Transverse colon (tissue), 4 donors: ENCODE measurements at regions not wholly inside any gene's neighbourhood (a gene's known extent, or its start where the extent isn't known, plus 50 kb on each side); places are given as distances from the start of the nearest gene placed in this dataset.
"Not testable (repeated sequence)": the region's sequence is repeated elsewhere in the genome, so short reads cannot be mapped to it uniquely, and the experiment has no call there.

Experiments used
- DNase-seq: peaks from one replicate; pipeline ENCODE4 v3.0.0-alpha.2; 2019
- H3K27ac ChIP-seq, 4 donors: fragments of 200-600 bp; sonication (generic); 2 replicates each; pipeline ENCODE4 v1.5.1; 2016 to 2018; ENCODE audit warnings: inconsistent platforms in 4 of 4
- H3K27me3 ChIP-seq: fragments of 200-600 bp; sonication (generic); 2 replicates; pipeline ENCODE4 v1.5.1; 2017; ENCODE audit warnings: inconsistent platforms
- H3K36me3 ChIP-seq, 4 donors: fragments of 200-600 bp; sonication (generic); 2 replicates each; pipeline ENCODE4 v1.5.1; 2017 to 2019; ENCODE audit warnings: inconsistent platforms in 4 of 4
- H3K4me1 ChIP-seq, 4 donors: fragments of 200-600 bp; sonication (generic); 2 replicates each; pipeline ENCODE4 v1.5.1; 2017 to 2020; ENCODE audit warnings: inconsistent platforms in 4 of 4
- H3K4me3 ChIP-seq, 4 donors: fragments of 200-600 bp; sonication (generic); 1 replicate in 1 of 4; 2 replicates in 3 of 4; pipeline versions ENCODE4 v1.5.1 to v1.6.1; 2017 to 2019; ENCODE audit warnings: inconsistent platforms in 4 of 4
- H3K9me3 ChIP-seq, 2 donors: fragments of 200-600 bp; sonication (generic); 2 replicates each; pipeline ENCODE4 v1.5.1; 2017 to 2019; ENCODE audit warnings: inconsistent platforms in 2 of 2
- CTCF ChIP-seq, 5 experiments: fragments of 200-600 bp in 3 of 5; fragments of 450-650 bp in 2 of 5; sonication (generic) in 3 of 5; IDR thresholded peaks; 1 replicate in 2 of 5; 2 replicates in 3 of 5; pipeline ENCODE4 v1.5.1; 2016 to 2017; ENCODE audit warnings: antibody characterized with exemption in 5 of 5, inconsistent platforms in 3 of 5, mild to moderate bottlenecking in 2 of 5, moderate library complexity in 1 of 5
- EP300 ChIP-seq: sonication (generic); formaldehyde crosslinking; IDR thresholded peaks from one replicate; pipeline ENCODE4 v1.6.1; 2017; ENCODE audit warnings: antibody characterized with exemption, low read depth
- POLR2A ChIP-seq: fragments of 450-650 bp; IDR thresholded peaks from one replicate; pipeline ENCODE4 v1.6.1; 2016; ENCODE audit warnings: antibody characterized with exemption, mild to moderate bottlenecking, moderate library complexity
- POLR2AphosphoS5 ChIP-seq, 3 donors: sonication (generic); formaldehyde crosslinking; IDR thresholded peaks; one replicate each; pipeline ENCODE4 v1.6.1; 2016; ENCODE audit warnings: antibody characterized with exemption in 3 of 3
- WGBS, 2 donors: methylation state at CpG; one replicate each; pipeline ENCODE4 v1.1.5; 2018; ENCODE audit warnings: low coverage in 1 of 2; 5-methylcytosine and 5-hydroxymethylcytosine counted together
- in situ Hi-C, 4 donors: fragments of 200-750 bp; cut with MboI; loops; one replicate each; pipeline versions ENCODE4 v1.15.0 to v1.15.1; 2017; ENCODE audit warnings: low sequenced_read_pairs in 3 of 4, low pct_ligation_motif_present in 1 of 4, low pct_unique_long_range_greater_than_20kb in 1 of 4
- intact Hi-C: fragments of 100-400 bp; cut with DNase I; formaldehyde crosslinking; loops from one replicate; pipeline ENCODE4 v1.15.1; 2023; ENCODE audit warnings: low total_unique reads

DNA sequence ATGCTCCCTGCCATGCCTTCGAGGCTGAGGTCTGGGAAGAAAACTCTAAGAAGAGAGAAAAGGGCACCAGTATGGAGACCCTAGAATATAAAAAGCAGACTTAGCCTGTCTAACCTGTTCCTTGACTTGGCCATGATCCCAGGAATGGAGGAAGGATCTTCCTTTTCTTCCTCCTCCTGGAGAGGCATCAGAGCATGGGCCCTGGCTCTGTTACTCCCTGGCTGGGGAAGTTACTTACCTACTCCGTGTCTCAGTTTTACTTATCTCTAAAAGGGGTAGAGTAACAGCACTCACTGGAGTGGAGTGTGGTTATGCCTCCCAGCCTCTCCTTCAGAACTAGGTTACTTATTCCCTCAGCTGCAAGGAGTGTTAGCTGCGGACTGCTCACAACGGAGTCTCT, 55.2 kb upstream of the PHF21A start:
- DNase-seq: peak; percentile 33
- Histone ChIP-seq H3K4me3 (no peak overlapping the region), H3K27ac (no peak overlapping the region), H3K27me3 (no peaks in the 10 kb centered on the region), H3K4me1 (peaks cover 0 to 3% (median 0%) of the 10 kb centered on the region in 4 donors), H3K9me3 (no peaks in the 10 kb centered on the region), H3K36me3 (no peaks in the 10 kb centered on the region)
- 14 to 70% methylated on average over 1 to 4 of the region's 4 CpGs for WGBS, 2 donors
- in situ Hi-C loops: no loop called here
- TF ChIP-seq EP300 (no peak), POLR2A (no peak), CTCF (IDR thresholded peaks at IDR 0.05) (no peak), POLR2AphosphoS5 (IDR thresholded peaks at IDR 0.05) (no peak)
- intact Hi-C loops: loop anchor here (5.0 kb wide), 1 partner anchor 1356 kb away; no protein-coding TSS in a partner anchor

GRCh38 chr11:46175401-46176002, 54.2 kb upstream of the PHF21A start:
- intact Hi-C loops (loop anchor here (5.0 kb wide), 1 partner anchor 1357 kb away; no protein-coding TSS in a partner anchor), in situ Hi-C loops (no loop called here)
- H3K27me3 ChIP-seq: no peaks in the 10 kb centered on the region
- no peaks in the 10 kb centered on the region for H3K36me3 ChIP-seq
- no peak overlapping the region for H3K27ac ChIP-seq
- H3K4me1 ChIP-seq: peaks cover 0 to 3% (median 0%) of the 10 kb centered on the region in 4 donors
- TF ChIP-seq POLR2AphosphoS5 (IDR thresholded peaks at IDR 0.05): no peak
- no peak for TF ChIP-seq POLR2A
- no peak for TF ChIP-seq EP300
- no peak for TF ChIP-seq CTCF (IDR thresholded peaks at IDR 0.05)
- WGBS, 2 donors: 81 to 90% methylated on average over 2 to 7 of the region's 7 CpGs
- no peak for DNase-seq
- no peak overlapping the region for H3K4me3 ChIP-seq
- H3K9me3 ChIP-seq: no peaks in the 10 kb centered on the region

DNA sequence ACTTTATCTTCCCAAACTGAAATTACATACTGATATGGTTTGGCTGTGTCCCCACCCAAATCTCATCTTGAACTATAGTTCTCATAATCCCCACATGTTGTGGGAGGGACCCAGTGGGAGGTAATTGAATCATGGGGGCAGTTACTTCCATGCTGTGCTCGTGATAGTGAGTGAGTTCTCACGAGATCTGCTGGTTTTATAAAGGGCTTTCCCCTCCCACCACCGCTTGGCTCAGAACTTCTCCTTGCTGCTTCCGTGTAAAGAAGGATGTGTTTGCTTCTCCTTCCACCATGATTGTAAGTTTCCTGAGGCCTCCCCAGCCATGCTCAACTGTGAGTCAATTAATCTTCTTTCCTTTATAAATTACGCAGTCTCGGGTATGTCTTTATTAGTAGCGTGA, 50.4 kb upstream of the PHF21A start:
- WGBS, 2 donors: 42 to 79% methylated on average over 2 to 7 of the region's 7 CpGs
- intact Hi-C loops, in situ Hi-C loops: not testable (repeated sequence)

More for the DNA sequence above, 50.4 kb upstream of the PHF21A start:
- not testable (repeated sequence) for H3K9me3 ChIP-seq, H3K27ac ChIP-seq, H3K4me1 ChIP-seq, DNase-seq, H3K27me3 ChIP-seq, H3K36me3 ChIP-seq, H3K4me3 ChIP-seq
